ENCODE measurements at regions not wholly inside any gene's neighbourhood (a gene's known extent, or its start where the extent isn't known, plus 50 kb on each side); places are given as distances from the start of the nearest gene placed in this dataset.

GRCh38 chr15:73001840-73002239, 50.4 kb upstream of the NEO1 start:
- no peak for TF ChIP-seq CTCF (IDR thresholded peaks at IDR 0.05)
- H3K4me1 ChIP-seq (ENCODE audit: control insufficient read depth in 1 of 2, insufficient read depth in 1 of 2, low read depth in 1 of 2, low read length in 1 of 2): no peaks in the 10 kb centered on the region
- H3K36me3 ChIP-seq: no peaks in the 10 kb centered on the region
- no peaks in the 10 kb centered on the region for H3K9me3 ChIP-seq
- H3K27me3 ChIP-seq: peaks cover 59% of the 10 kb centered on the region
- no peak overlapping the region for H3K27ac ChIP-seq
- H3K4me3 ChIP-seq (ENCODE audit: low read depth in 1 of 2, low read length in 1 of 2): no peak overlapping the region

- Histone ChIP-seq H3K27me3 (peaks cover 74% of the 10 kb centered on the region), H3K4me1 (ENCODE audit: control insufficient read depth in 1 of 2, insufficient read depth in 1 of 2, low read depth in 1 of 2, low read length in 1 of 2) (no peaks in the 10 kb centered on the region), H3K27ac (no peak overlapping the region), H3K36me3 (no peaks in the 10 kb centered on the region), H3K9me3 (no peaks in the 10 kb centered on the region), H3K4me3 (ENCODE audit: low read depth in 1 of 2, low read length in 1 of 2) (no peak overlapping the region)
- TF ChIP-seq CTCF (IDR thresholded peaks at IDR 0.05): no peak
Observed at GRCh38 chr15:73000293-73000692, 52.0 kb upstream of the NEO1 start.

- Histone ChIP-seq H3K4me3 (ENCODE audit: low read depth in 1 of 2, low read length in 1 of 2) (no peak overlapping the region), H3K9me3 (no peaks in the 10 kb centered on the region), H3K36me3 (no peaks in the 10 kb centered on the region), H3K4me1 (ENCODE audit: control insufficient read depth in 1 of 2, insufficient read depth in 1 of 2, low read depth in 1 of 2, low read length in 1 of 2) (no peaks in the 10 kb centered on the region), H3K27ac (no peak overlapping the region), H3K27me3 (peaks cover 74% of the 10 kb centered on the region)
- TF ChIP-seq CTCF (IDR thresholded peaks at IDR 0.05): no peak
Observed at GRCh38 chr15:72999586-72999985, 52.7 kb upstream of the NEO1 start.

- TF ChIP-seq CTCF (IDR thresholded peaks at IDR 0.05): no peak
- H3K27ac ChIP-seq: no peak overlapping the region
- no peaks in the 10 kb centered on the region for H3K9me3 ChIP-seq
Observed at GRCh38 chr15:72998681-72999466, 53.4 kb upstream of the NEO1 start.

GRCh38 chr15:72998226-72998625, 54.0 kb upstream of the NEO1 start:
- H3K27ac ChIP-seq: no peak overlapping the region
- TF ChIP-seq CTCF (IDR thresholded peaks at IDR 0.05): no peak
- H3K4me1 ChIP-seq (ENCODE audit: control insufficient read depth in 1 of 2, insufficient read depth in 1 of 2, low read depth in 1 of 2, low read length in 1 of 2): no peaks in the 10 kb centered on the region
- no peaks in the 10 kb centered on the region for H3K36me3 ChIP-seq
- no peak overlapping the region for H3K4me3 ChIP-seq (ENCODE audit: low read depth in 1 of 2, low read length in 1 of 2)
- H3K27me3 ChIP-seq: peaks cover 70% of the 10 kb centered on the region
- H3K9me3 ChIP-seq: no peaks in the 10 kb centered on the region

More at GRCh38 chr15:72998681-72999466, 53.4 kb upstream of the NEO1 start:
- Histone ChIP-seq H3K4me1 (ENCODE audit: control insufficient read depth in 1 of 2, insufficient read depth in 1 of 2, low read depth in 1 of 2, low read length in 1 of 2) (no peaks in the 10 kb centered on the region), H3K4me3 (ENCODE audit: low read depth in 1 of 2, low read length in 1 of 2) (no peak overlapping the region), H3K36me3 (no peaks in the 10 kb centered on the region), H3K27me3 (peaks cover 75% of the 10 kb centered on the region)

Measured in neutrophil (primary cell).